OCI-LY7 (cell line): ENCODE measurements at regions not wholly inside any gene's neighbourhood (a gene's known extent, or its start where the extent isn't known, plus 50 kb on each side); places are given as distances from the start of the nearest gene placed in this dataset.

Experiments used
- BruUV-seq: library from RNA; stranded (reverse); fragments of 400-500 nt; replicated peaks from 2 replicates; lab custom pipeline; 2021; lab: Mats Ljungman, UMichigan
- CTCF ChIA-PET: fragments of 300-600 bp; sonication (Branson Sonifier 250); formaldehyde crosslinking; loops from one replicate; lab custom pipeline; 2022; ENCODE audit warnings: antibody characterized with exemption; ENCODE audit not compliant: unreplicated experiment; lab: Charles Lee
- POLR2A ChIA-PET: fragments of 300-600 bp; sonication (Branson Sonifier 250); formaldehyde crosslinking; loops from one replicate; lab custom pipeline; 2022; ENCODE audit warnings: antibody characterized with exemption; lab: Charles Lee
- DNase-seq: peaks from one replicate; pipeline ENCODE4 v3.0.0-alpha.2; 2015; ENCODE audit warnings: low spot score
- H2AFZ ChIP-seq: fragments of 200-600 bp; sonication (generic), shearing (Covaris generic); 2 replicates; pipeline ENCODE4 v1.6.1; 2014; ENCODE audit warnings: mild to moderate bottlenecking, antibody characterized with exemption, low read length, moderate library complexity
- H3K27ac ChIP-seq: fragments of 200-600 bp; sonication (generic); 2 replicates; pipeline ENCODE4 v1.5.1; 2014; ENCODE audit warnings: mixed run types, low read depth, mild to moderate bottlenecking, moderate library complexity, low read length, inconsistent platforms; ENCODE audit not compliant: poor library complexity, severe bottlenecking
- H3K36me3 ChIP-seq: fragments of 200-600 bp; sonication (generic); 2 replicates; pipeline ENCODE4 v1.6.1; 2014; ENCODE audit warnings: mild to moderate bottlenecking, antibody characterized with exemption, low read length, moderate library complexity, mixed read lengths; ENCODE audit not compliant: insufficient read depth
- H3K4me1 ChIP-seq: fragments of 200-600 bp; sonication (generic); 2 replicates; pipeline ENCODE4 v1.5.1; 2014; ENCODE audit warnings: mild to moderate bottlenecking, low read length; ENCODE audit not compliant: insufficient read depth, poor library complexity, severe bottlenecking
- H3K4me2 ChIP-seq: fragments of 200-600 bp; sonication (generic); 2 replicates; pipeline ENCODE4 v1.6.1; 2014; ENCODE audit warnings: mild to moderate bottlenecking, low read length
- H3K4me3 ChIP-seq: fragments of 200-600 bp; sonication (generic); 2 replicates; pipeline ENCODE4 v1.5.1; 2014; ENCODE audit warnings: mild to moderate bottlenecking, low read depth, low read length; ENCODE audit not compliant: poor library complexity, severe bottlenecking
- H3K79me2 ChIP-seq: fragments of 200-600 bp; sonication (generic); 2 replicates; pipeline ENCODE4 v1.6.1; 2016; ENCODE audit warnings: low read depth, mild to moderate bottlenecking, low read length, moderate library complexity, mixed read lengths; ENCODE audit not compliant: insufficient read depth
- H3K9me2 ChIP-seq: fragments of 200-600 bp; sonication (generic); 2 replicates; pipeline ENCODE4 v1.6.1; 2016; ENCODE audit warnings: mild to moderate bottlenecking, low read length, mixed read lengths; ENCODE audit not compliant: insufficient read depth
- H3K9me3 ChIP-seq: fragments of 200-600 bp; sonication (generic); 2 replicates; pipeline ENCODE4 v1.6.1; 2014; ENCODE audit warnings: mild to moderate bottlenecking, mixed run types, low read length, mixed read lengths
- H4K20me1 ChIP-seq: fragments of 200-600 bp; sonication (generic); 2 replicates; pipeline ENCODE4 v1.6.1; 2014; ENCODE audit warnings: mild to moderate bottlenecking, antibody characterized with exemption, low read length, moderate library complexity, mixed read lengths; ENCODE audit not compliant: insufficient read depth
- CTCF ChIP-seq: fragments of 200-600 bp; sonication (generic); conservative IDR thresholded peaks from 2 replicates; pipeline ENCODE4 v1.5.1; 2014; ENCODE audit warnings: mild to moderate bottlenecking, antibody characterized with exemption, low read length, moderate library complexity, mixed read lengths
- EZH2phosphoT487 ChIP-seq: fragments of 200-600 bp; sonication (generic); IDR thresholded peaks from 2 replicates; pipeline ENCODE4 v1.6.1; 2018; ENCODE audit warnings: low read depth, borderline replicate concordance, mild to moderate bottlenecking, mixed run types, antibody characterized with exemption, low read length, moderate library complexity, mixed read lengths
- intact Hi-C: fragments of 100-400 bp; cut with micrococcal nuclease; formaldehyde crosslinking; loops from one replicate; pipeline ENCODE4 v1.10.0; 2022; ENCODE audit not compliant: unreplicated experiment

- TF ChIP-seq EZH2phosphoT487 (no peak), CTCF (no peak)
- POLR2A ChIA-PET, result interaction anchor here (0.6 to 0.7 kb wide), 2 partner anchors 131 to 141 kb away, joined by 3 to 7 read pairs; no protein-coding TSS in a partner anchor
- H3K36me3 ChIP-seq, result no peaks in the 10 kb centered on the region
- BruUV-seq, result no TSS peak
- no peak overlapping the region for H3K27ac ChIP-seq
- no peak overlapping the region for H3K4me2 ChIP-seq
- H3K9me3 ChIP-seq, result no peaks in the 10 kb centered on the region
- CTCF ChIA-PET, result interaction anchor here (0.6 kb wide), 1 partner anchor 544 kb away, joined by 3 read pairs; no protein-coding TSS in a partner anchor
- H4K20me1 ChIP-seq, result no peaks in the 10 kb centered on the region
- H3K4me3 ChIP-seq, result no peak overlapping the region
- intact Hi-C loops, result no loop called here
- H3K9me2 ChIP-seq, result no peaks in the 10 kb centered on the region
- H3K79me2 ChIP-seq, result no peaks in the 10 kb centered on the region
- H2AFZ ChIP-seq, result no peak overlapping the region; the same call in 1 of the 2 replicates
- H3K4me1 ChIP-seq, result no peaks in the 10 kb centered on the region
- no peak for DNase-seq
These were observed 137.0 kb downstream of the NRN1 start for GRCh38 chr6:5869676-5870075.

- Histone ChIP-seq H3K79me2 (no peaks in the 10 kb centered on the region), H3K9me2 (no peaks in the 10 kb centered on the region), H3K9me3 (no peaks in the 10 kb centered on the region), H3K27ac (no peak overlapping the region), H3K4me1 (no peaks in the 10 kb centered on the region), H3K4me3 (no peak overlapping the region), H4K20me1 (no peaks in the 10 kb centered on the region), H3K36me3 (no peaks in the 10 kb centered on the region), H3K4me2 (no peak overlapping the region), H2AFZ (no peak overlapping the region; the same call in 1 of the 2 replicates)
- no peak for TF ChIP-seq EZH2phosphoT487
- TF ChIP-seq CTCF, result no peak
- intact Hi-C loops, result no loop called here
- ChIA-PET POLR2A (interaction anchor here (0.7 kb wide), 2 partner anchors 73 to 140 kb away, joined by 3 read pairs; no protein-coding TSS in a partner anchor), CTCF (interaction anchor here (0.6 kb wide), 1 partner anchor 545 kb away, joined by 3 read pairs; no protein-coding TSS in a partner anchor)
- BruUV-seq, result no TSS peak
- DNase-seq, result no peak
These were observed 137.5 kb downstream of the NRN1 start for GRCh38 chr6:5869261-5869660.

GRCh38 chr6:5866547-5867051, 140.1 kb downstream of the NRN1 start:
- TF ChIP-seq CTCF, result no peak
- TF ChIP-seq EZH2phosphoT487, result no peak
- Histone ChIP-seq H3K9me3 (no peaks in the 10 kb centered on the region), H4K20me1 (no peaks in the 10 kb centered on the region), H3K4me3 (no peak overlapping the region), H3K9me2 (no peaks in the 10 kb centered on the region), H3K4me2 (peak overlapping the region; percentile 21; the same call in 1 of the 2 replicates), H3K4me1 (no peaks in the 10 kb centered on the region), H3K36me3 (no peaks in the 10 kb centered on the region), H2AFZ (peak overlapping the region; percentile 44; the same call in 1 of the 2 replicates), H3K27ac (no peak overlapping the region), H3K79me2 (no peaks in the 10 kb centered on the region)
- BruUV-seq, result no TSS peak
- POLR2A ChIA-PET, result interaction anchor here (0.6 to 0.9 kb wide), 2 partner anchors 9 kb away, joined by 3 to 5 read pairs; no protein-coding TSS in a partner anchor
- intact Hi-C loops, result no loop called here
- DNase-seq, result peak; percentile 11
- CTCF ChIA-PET, result no interaction called here
